ENCODE measurements at regions not wholly inside any gene's neighbourhood (a gene's known extent, or its start where the extent isn't known, plus 50 kb on each side); places are given as distances from the start of the nearest gene placed in this dataset.

GRCh38 chr6:165223101-165223500 lies 86.3 kb downstream of the C6orf118 start:
- Histone ChIP-seq H3K4me2 (no peak overlapping the region), H3K9me2 (replicated peaks; ENCODE audit: insufficient read depth) (no peaks in the 10 kb centered on the region), H3K9me3 (ENCODE audit: low read depth) (no peaks in the 10 kb centered on the region), H3K4me1 (ENCODE audit: insufficient read depth) (no peaks in the 10 kb centered on the region), H2AFZ (no peak overlapping the region), H3K4me3 (no peak overlapping the region), H3K27ac (no peak overlapping the region), H3K27me3 (no peaks in the 10 kb centered on the region), H3K36me3 (replicated peaks; ENCODE audit: insufficient read depth, low read depth) (no peaks in the 10 kb centered on the region), H4K20me1 (ENCODE audit: insufficient read depth, poor library complexity, severe bottlenecking) (no peaks in the 10 kb centered on the region), H3K79me2 (no peaks in the 10 kb centered on the region)
- no peak for DNase-seq (ENCODE audit: low spot score)
- TF ChIP-seq EZH2phosphoT487 (IDR thresholded peaks at IDR 0.05; ENCODE audit: low read depth, severe bottlenecking, unreplicated experiment) (no peak), EZH2 (IDR thresholded peaks at IDR 0.05; ENCODE audit: borderline replicate concordance) (no peak), CTCF (IDR thresholded peaks at IDR 0.05; ENCODE audit: poor library complexity) (no peak)
- WGBS (ENCODE audit: low lambda C conversion rate, missing lambda C conversion rate), result 89% methylated on average over 2 of the region's 2 CpGs

- Histone ChIP-seq H3K9me2 (replicated peaks; ENCODE audit: insufficient read depth) (no peaks in the 10 kb centered on the region), H3K4me1 (ENCODE audit: insufficient read depth) (no peaks in the 10 kb centered on the region), H3K36me3 (replicated peaks; ENCODE audit: insufficient read depth, low read depth) (no peaks in the 10 kb centered on the region), H3K27ac (no peak overlapping the region), H3K9me3 (ENCODE audit: low read depth) (no peaks in the 10 kb centered on the region), H3K4me3 (no peak overlapping the region), H3K79me2 (no peaks in the 10 kb centered on the region), H2AFZ (no peak overlapping the region), H4K20me1 (ENCODE audit: insufficient read depth, poor library complexity, severe bottlenecking) (no peaks in the 10 kb centered on the region), H3K27me3 (no peaks in the 10 kb centered on the region), H3K4me2 (no peak overlapping the region)
- WGBS (ENCODE audit: low lambda C conversion rate, missing lambda C conversion rate), result 91% methylated on average over 5 of the region's 5 CpGs
- DNase-seq (ENCODE audit: low spot score), result no peak
- TF ChIP-seq EZH2 (IDR thresholded peaks at IDR 0.05; ENCODE audit: borderline replicate concordance) (no peak), EZH2phosphoT487 (IDR thresholded peaks at IDR 0.05; ENCODE audit: low read depth, severe bottlenecking, unreplicated experiment) (no peak), CTCF (IDR thresholded peaks at IDR 0.05; ENCODE audit: poor library complexity) (no peak)
These were observed 86.9 kb downstream of the C6orf118 start for GRCh38 chr6:165222315-165223025.

DNA sequence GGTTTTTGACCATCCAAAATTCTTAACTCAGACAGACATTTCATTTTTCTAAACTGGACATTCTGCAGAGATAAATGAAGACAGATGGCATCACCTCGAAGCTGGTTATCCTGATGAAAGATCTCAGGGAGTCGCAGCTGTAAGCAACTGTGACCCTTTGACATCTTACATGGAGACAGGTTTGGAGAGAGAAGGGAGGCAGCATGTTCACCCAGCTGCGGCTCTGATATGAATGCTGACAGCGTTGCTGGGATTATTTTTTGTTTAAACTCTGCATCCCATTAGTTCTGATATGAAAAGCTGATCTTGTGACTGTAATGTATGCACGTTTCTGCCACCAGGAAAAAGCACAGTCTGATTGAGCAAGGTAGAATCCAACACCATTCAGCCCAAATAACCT lies 89.4 kb downstream of the C6orf118 start:
- H2AFZ ChIP-seq, result no peak overlapping the region
- WGBS (ENCODE audit: low lambda C conversion rate, missing lambda C conversion rate), result 63% methylated on average over 5 of the region's 5 CpGs
- no peak for DNase-seq (ENCODE audit: low spot score)

More for the DNA sequence above, 89.4 kb downstream of the C6orf118 start:
- no peaks in the 10 kb centered on the region for H3K4me1 ChIP-seq (ENCODE audit: insufficient read depth)
- no peaks in the 10 kb centered on the region for H3K9me2 ChIP-seq (replicated peaks; ENCODE audit: insufficient read depth)
- H3K27me3 ChIP-seq, result no peaks in the 10 kb centered on the region
- H3K79me2 ChIP-seq, result no peaks in the 10 kb centered on the region
- H4K20me1 ChIP-seq (ENCODE audit: insufficient read depth, poor library complexity, severe bottlenecking), result no peaks in the 10 kb centered on the region
- H3K4me2 ChIP-seq, result no peak overlapping the region
- H3K4me3 ChIP-seq, result no peak overlapping the region
- no peak overlapping the region for H3K27ac ChIP-seq
- no peaks in the 10 kb centered on the region for H3K36me3 ChIP-seq (replicated peaks; ENCODE audit: insufficient read depth, low read depth)
- no peaks in the 10 kb centered on the region for H3K9me3 ChIP-seq (ENCODE audit: low read depth)
- no peak for TF ChIP-seq EZH2phosphoT487 (IDR thresholded peaks at IDR 0.05; ENCODE audit: low read depth, severe bottlenecking, unreplicated experiment)
- TF ChIP-seq EZH2 (IDR thresholded peaks at IDR 0.05; ENCODE audit: borderline replicate concordance), result no peak
- TF ChIP-seq CTCF (IDR thresholded peaks at IDR 0.05; ENCODE audit: poor library complexity), result no peak
